ENCODE measurements at regions not wholly inside any gene's neighbourhood (a gene's known extent, or its start where the extent isn't known, plus 50 kb on each side); places are given as distances from the start of the nearest gene placed in this dataset.

DNA sequence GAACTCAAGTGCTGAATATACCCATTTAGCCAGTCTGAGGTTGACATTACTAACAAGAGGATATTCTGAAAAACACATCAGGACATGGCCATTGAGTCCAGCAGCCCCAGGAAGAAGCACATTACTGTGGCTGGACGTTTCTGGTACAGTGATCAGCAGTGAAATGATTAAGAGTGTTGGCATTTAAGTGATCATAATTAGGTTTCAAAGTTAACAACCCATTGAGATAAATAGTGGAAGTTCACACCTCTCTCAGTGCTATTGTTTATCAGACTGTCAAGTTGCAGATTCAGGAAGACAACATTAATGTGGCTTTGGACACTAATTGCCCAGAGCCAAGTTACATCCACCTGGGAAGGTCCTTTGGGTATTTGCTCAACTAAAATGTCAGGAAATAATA is 139.5 kb upstream of the GAREM1 start:
- no peaks in the 10 kb centered on the region for H3K36me3 ChIP-seq (replicated peaks in 1 of 2)
- no peak for DNase-seq
- TF ChIP-seq POLR2A (IDR thresholded peaks at IDR 0.05): no peak
- TF ChIP-seq, protein P1, sequence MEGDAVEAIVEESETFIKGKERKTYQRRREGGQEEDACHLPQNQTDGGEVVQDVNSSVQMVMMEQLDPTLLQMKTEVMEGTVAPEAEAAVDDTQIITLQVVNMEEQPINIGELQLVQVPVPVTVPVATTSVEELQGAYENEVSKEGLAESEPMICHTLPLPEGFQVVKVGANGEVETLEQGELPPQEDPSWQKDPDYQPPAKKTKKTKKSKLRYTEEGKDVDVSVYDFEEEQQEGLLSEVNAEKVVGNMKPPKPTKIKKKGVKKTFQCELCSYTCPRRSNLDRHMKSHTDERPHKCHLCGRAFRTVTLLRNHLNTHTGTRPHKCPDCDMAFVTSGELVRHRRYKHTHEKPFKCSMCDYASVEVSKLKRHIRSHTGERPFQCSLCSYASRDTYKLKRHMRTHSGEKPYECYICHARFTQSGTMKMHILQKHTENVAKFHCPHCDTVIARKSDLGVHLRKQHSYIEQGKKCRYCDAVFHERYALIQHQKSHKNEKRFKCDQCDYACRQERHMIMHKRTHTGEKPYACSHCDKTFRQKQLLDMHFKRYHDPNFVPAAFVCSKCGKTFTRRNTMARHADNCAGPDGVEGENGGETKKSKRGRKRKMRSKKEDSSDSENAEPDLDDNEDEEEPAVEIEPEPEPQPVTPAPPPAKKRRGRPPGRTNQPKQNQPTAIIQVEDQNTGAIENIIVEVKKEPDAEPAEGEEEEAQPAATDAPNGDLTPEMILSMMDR (IDR thresholded peaks at IDR 0.05): no peak
- intact Hi-C loops (cut with DNase I): no loop called here
- H3K9me3 ChIP-seq (replicated peaks in 1 of 3): no peaks in the 10 kb centered on the region
- WGBS, 4 donors: 13 to 40% (median 28%) methylated on average over 1 of the region's 1 CpG
- no peaks in the 10 kb centered on the region for H3K27me3 ChIP-seq
- no peak overlapping the region for H3K27ac ChIP-seq
- H3K4me1 ChIP-seq (replicated peaks in 1 of 2): no peaks in the 10 kb centered on the region
- no peak overlapping the region for H3K4me3 ChIP-seq

DNA sequence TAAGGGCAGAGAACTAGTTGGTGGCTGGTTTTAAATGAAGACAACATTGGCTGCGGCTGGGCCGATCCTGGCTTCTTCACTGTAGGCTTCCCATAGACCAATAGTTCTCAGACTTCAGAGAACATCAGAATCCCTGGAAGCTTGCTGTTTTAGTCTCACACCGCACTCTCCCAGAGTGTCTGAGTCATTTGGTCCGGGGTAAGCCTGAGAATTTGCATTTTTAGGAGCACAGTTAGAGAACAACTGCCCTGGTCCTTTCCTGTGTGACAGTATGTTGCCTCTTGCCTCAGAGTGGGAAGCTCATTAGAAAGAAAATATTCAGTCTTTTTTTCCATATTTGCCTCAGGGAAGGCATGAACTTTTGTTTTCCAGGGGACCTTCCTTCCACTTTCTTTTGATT is 137.1 kb upstream of the GAREM1 start:
- Histone ChIP-seq H3K4me1 (replicated peaks in 1 of 2) (no peaks in the 10 kb centered on the region), H3K4me3 (no peak overlapping the region), H3K9me3 (replicated peaks in 1 of 3) (no peaks in the 10 kb centered on the region), H3K27me3 (no peaks in the 10 kb centered on the region), H3K36me3 (replicated peaks in 1 of 2) (no peaks in the 10 kb centered on the region), H3K27ac (no peak overlapping the region)
- DNase-seq: no peak
- intact Hi-C loops (cut with DNase I): no loop called here
- 72 to 85% (median 79%) methylated on average over 3 to 4 of the region's 4 CpGs for WGBS, 4 donors
- TF ChIP-seq, protein P1 (IDR thresholded peaks at IDR 0.05): no peak
- TF ChIP-seq POLR2A (IDR thresholded peaks at IDR 0.05): no peak

DNA sequence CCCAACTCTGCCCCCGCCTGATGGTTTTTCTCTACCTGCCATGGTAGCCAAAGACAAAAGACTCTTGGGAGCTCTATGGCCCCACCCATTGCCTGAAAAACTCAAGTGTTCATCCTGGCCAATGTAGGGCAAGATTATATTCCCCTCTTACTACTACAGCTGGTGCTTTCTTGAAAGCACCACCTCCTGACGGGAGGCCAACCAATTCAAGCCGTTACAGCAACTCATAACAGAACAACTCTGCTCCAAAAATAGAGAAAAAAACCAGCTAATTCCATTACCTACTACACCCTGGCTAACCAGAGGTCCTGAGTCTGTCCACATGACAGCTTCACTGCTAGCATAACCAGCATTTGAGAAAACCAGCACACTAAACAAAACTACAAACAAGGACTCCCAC is 127.5 kb upstream of the GAREM1 start:
- DNase-seq: no peak
- intact Hi-C loops (cut with DNase I): no loop called here
- WGBS, 4 donors: 70 to 86% (median 75%) methylated on average over 3 of the region's 3 CpGs
- H3K27ac ChIP-seq: no peak overlapping the region
- H3K4me3 ChIP-seq: no peak overlapping the region
- no peaks in the 10 kb centered on the region for H3K27me3 ChIP-seq
- H3K4me1 ChIP-seq (replicated peaks in 1 of 2): no peaks in the 10 kb centered on the region
- no peaks in the 10 kb centered on the region for H3K9me3 ChIP-seq (replicated peaks in 1 of 3)
- H3K36me3 ChIP-seq (replicated peaks in 1 of 2): no peaks in the 10 kb centered on the region
- no peak for TF ChIP-seq POLR2A (IDR thresholded peaks at IDR 0.05)
- TF ChIP-seq, protein P1 (IDR thresholded peaks at IDR 0.05): no peak

DNA sequence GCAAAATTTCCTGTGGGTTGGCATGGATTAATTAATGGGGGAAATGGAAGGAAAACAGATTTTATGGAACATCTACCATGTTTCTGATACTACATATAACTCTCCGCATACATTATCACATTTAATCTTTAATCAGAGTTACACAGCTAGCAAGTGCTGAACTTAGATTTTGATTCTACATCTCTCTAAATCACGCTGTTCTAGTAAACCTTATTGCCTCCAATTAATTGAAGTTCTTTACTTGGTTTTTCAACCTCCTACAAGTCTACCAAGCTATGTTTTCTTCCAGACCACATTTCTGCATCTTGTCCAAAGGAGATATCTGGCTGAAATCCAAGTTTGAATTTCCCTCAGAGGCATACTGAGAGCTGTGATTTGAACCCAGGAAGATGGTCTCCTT is 125.8 kb upstream of the GAREM1 start:
- no peak for DNase-seq
- H3K4me3 ChIP-seq: no peak overlapping the region
- no peaks in the 10 kb centered on the region for H3K36me3 ChIP-seq (replicated peaks in 1 of 2)
- H3K9me3 ChIP-seq (replicated peaks in 1 of 3): no peaks in the 10 kb centered on the region
- no peaks in the 10 kb centered on the region for H3K4me1 ChIP-seq (replicated peaks in 1 of 2)
- intact Hi-C loops (cut with DNase I): no loop called here
- TF ChIP-seq POLR2A (IDR thresholded peaks at IDR 0.05): no peak
- TF ChIP-seq, protein P1 (IDR thresholded peaks at IDR 0.05): no peak
- no peak overlapping the region for H3K27ac ChIP-seq
- WGBS, 4 donors: 42 to 45% (median 44%) methylated on average over 2 of the region's 2 CpGs
- H3K27me3 ChIP-seq: no peaks in the 10 kb centered on the region

All from adrenal gland (tissue), 9 donors.